Astrocyte (in vitro differentiated cells and primary cell): ENCODE measurements at regions not wholly inside any gene's neighbourhood (a gene's known extent, or its start where the extent isn't known, plus 50 kb on each side); places are given as distances from the start of the nearest gene placed in this dataset.

ENCODE experiments used
- DNase-seq: peaks from one replicate; pipeline ENCODE4 v3.0.0-alpha.2; 2010; ENCODE audit warnings: low read depth
- FAIRE-seq: peaks from 2 replicates; lab custom pipeline; 2011; peaks lifted over from hg19 to GRCh38; lab: Jason Lieb, UNC
- H2AFZ ChIP-seq: 2 replicates; pipeline ENCODE4 v1.6.0; 2012; ENCODE audit warnings: low read depth, low read length, inconsistent platforms
- H3K27ac ChIP-seq: 2 replicates; pipeline ENCODE4 v1.5.1; 2011; ENCODE audit warnings: low read depth, low read length, inconsistent platforms
- H3K27me3 ChIP-seq: 2 replicates; pipeline ENCODE4 v1.6.0; 2011; ENCODE audit warnings: low read length, inconsistent platforms; ENCODE audit not compliant: insufficient read depth
- H3K36me3 ChIP-seq: 2 replicates; pipeline ENCODE4 v1.5.1; 2011; ENCODE audit warnings: low read length, inconsistent platforms; ENCODE audit not compliant: insufficient read depth
- H3K4me1 ChIP-seq: 2 replicates; pipeline ENCODE4 v1.5.1; 2011; ENCODE audit warnings: low read length, inconsistent platforms; ENCODE audit not compliant: insufficient read depth
- H3K4me2 ChIP-seq: 2 replicates; pipeline ENCODE4 v1.6.0; 2012; ENCODE audit warnings: low read length, inconsistent platforms
- H3K4me3 ChIP-seq: 2 replicates; pipeline ENCODE4 v1.5.1; 2011; ENCODE audit warnings: low read depth, mild to moderate bottlenecking, low read length, inconsistent platforms; ENCODE audit not compliant: insufficient read depth
- H3K79me2 ChIP-seq: 2 replicates; pipeline ENCODE4 v1.6.0; 2012; ENCODE audit warnings: mild to moderate bottlenecking, low read length, inconsistent platforms; ENCODE audit not compliant: insufficient read depth
- H3K9ac ChIP-seq: 2 replicates; pipeline ENCODE4 v1.6.0; 2012; ENCODE audit warnings: mild to moderate bottlenecking, low read length, inconsistent platforms
- H3K9me3 ChIP-seq: 2 replicates; pipeline ENCODE4 v1.5.1; 2012; ENCODE audit warnings: low read depth, mild to moderate bottlenecking, low read length, inconsistent platforms; ENCODE audit not compliant: insufficient read depth
- H4K20me1 ChIP-seq: 2 replicates; pipeline ENCODE4 v1.6.0; 2012; ENCODE audit warnings: low read length, inconsistent platforms; ENCODE audit not compliant: insufficient read depth
- H3K27ac Mint-ChIP-seq: one replicate; pipeline ENCODE4 v1.8.0; 2021; ENCODE audit warnings: mild to moderate bottlenecking, mixed read lengths; ENCODE audit not compliant: unreplicated experiment
- H3K27me3 Mint-ChIP-seq: one replicate; pipeline ENCODE4 v1.8.0; 2021; ENCODE audit warnings: low read depth, mixed read lengths; ENCODE audit not compliant: unreplicated experiment
- H3K36me3 Mint-ChIP-seq: one replicate; pipeline ENCODE4 v1.8.0; 2021; ENCODE audit warnings: low read depth, mixed read lengths; ENCODE audit not compliant: unreplicated experiment
- H3K4me1 Mint-ChIP-seq: one replicate; pipeline ENCODE4 v1.8.0; 2021; ENCODE audit warnings: low read depth, mixed read lengths; ENCODE audit not compliant: unreplicated experiment
- H3K4me3 Mint-ChIP-seq: one replicate; pipeline ENCODE4 v1.8.0; 2021; ENCODE audit warnings: mild to moderate bottlenecking, moderate library complexity, mixed read lengths; ENCODE audit not compliant: unreplicated experiment
- H3K9me3 Mint-ChIP-seq: one replicate; pipeline ENCODE4 v1.8.0; 2021; ENCODE audit warnings: mild to moderate bottlenecking, mixed read lengths; ENCODE audit not compliant: unreplicated experiment
- EZH2 ChIP-seq: IDR thresholded peaks from 2 replicates; pipeline ENCODE4 v1.6.1; 2012; ENCODE audit warnings: mild to moderate bottlenecking, low read length, inconsistent platforms; ENCODE audit not compliant: insufficient read depth
- TF ChIP-seq, protein P1 (sequence below): IDR thresholded peaks from 2 replicates; pipeline ENCODE4 v1.5.1; 2011; ENCODE audit warnings: low read depth, mild to moderate bottlenecking, inconsistent platforms, low read length, moderate library complexity; ENCODE audit not compliant: insufficient read depth

DNA sequence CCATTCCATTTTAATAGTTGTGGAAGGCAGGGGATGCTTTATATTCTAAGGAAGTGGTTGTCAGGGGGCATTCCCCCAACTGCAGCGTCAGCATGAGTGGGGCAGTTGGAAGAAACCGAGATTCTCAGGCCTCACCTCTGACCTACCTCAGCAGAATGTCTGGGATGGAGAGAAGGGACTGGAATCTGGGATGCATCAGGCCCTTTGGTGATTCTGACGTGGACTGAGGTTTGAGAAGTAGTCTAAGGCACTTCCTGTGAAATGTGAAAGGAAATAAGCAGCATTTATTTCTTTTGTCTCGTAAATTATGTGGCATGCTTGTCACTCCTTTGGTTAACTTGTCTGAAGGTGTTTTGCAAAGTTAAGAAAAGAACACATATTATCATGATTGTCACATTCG, 540.7 kb upstream of the NETO1 start:
- FAIRE-seq: peak; percentile 26
- Mint-ChIP-seq H3K4me1 (peaks cover 20% of the 10 kb centered on the region), H3K27ac (peak overlapping the region; percentile 82), H3K4me3 (no peak overlapping the region), H3K9me3 (no peaks in the 10 kb centered on the region), H3K27me3 (no peaks in the 10 kb centered on the region), H3K36me3 (no peaks in the 10 kb centered on the region)
- H3K4me1 ChIP-seq: peaks cover 4% of the 10 kb centered on the region
- peak overlapping the region; percentile 8 for H3K9ac ChIP-seq
- peak overlapping the region; percentile 43 for H3K27ac ChIP-seq
- H4K20me1 ChIP-seq: no peaks in the 10 kb centered on the region
- no peaks in the 10 kb centered on the region for H3K36me3 ChIP-seq
- no peak overlapping the region for H3K4me3 ChIP-seq
- H2AFZ ChIP-seq: peak overlapping the region; percentile 45
- DNase-seq: peak; percentile 59
- no peaks in the 10 kb centered on the region for H3K9me3 ChIP-seq
- H3K27me3 ChIP-seq: no peaks in the 10 kb centered on the region
- H3K4me2 ChIP-seq: peak overlapping the region; percentile 25
- TF ChIP-seq, protein P1, sequence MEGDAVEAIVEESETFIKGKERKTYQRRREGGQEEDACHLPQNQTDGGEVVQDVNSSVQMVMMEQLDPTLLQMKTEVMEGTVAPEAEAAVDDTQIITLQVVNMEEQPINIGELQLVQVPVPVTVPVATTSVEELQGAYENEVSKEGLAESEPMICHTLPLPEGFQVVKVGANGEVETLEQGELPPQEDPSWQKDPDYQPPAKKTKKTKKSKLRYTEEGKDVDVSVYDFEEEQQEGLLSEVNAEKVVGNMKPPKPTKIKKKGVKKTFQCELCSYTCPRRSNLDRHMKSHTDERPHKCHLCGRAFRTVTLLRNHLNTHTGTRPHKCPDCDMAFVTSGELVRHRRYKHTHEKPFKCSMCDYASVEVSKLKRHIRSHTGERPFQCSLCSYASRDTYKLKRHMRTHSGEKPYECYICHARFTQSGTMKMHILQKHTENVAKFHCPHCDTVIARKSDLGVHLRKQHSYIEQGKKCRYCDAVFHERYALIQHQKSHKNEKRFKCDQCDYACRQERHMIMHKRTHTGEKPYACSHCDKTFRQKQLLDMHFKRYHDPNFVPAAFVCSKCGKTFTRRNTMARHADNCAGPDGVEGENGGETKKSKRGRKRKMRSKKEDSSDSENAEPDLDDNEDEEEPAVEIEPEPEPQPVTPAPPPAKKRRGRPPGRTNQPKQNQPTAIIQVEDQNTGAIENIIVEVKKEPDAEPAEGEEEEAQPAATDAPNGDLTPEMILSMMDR: no peak
- no peak for TF ChIP-seq EZH2
- no peaks in the 10 kb centered on the region for H3K79me2 ChIP-seq

GRCh38 chr18:73407506-73407905, 539.7 kb upstream of the NETO1 start:
- peak overlapping the region; percentile 82 for H3K27ac Mint-ChIP-seq
- peaks cover 20% of the 10 kb centered on the region for H3K4me1 Mint-ChIP-seq
- H2AFZ ChIP-seq: peak overlapping the region; percentile 32
- FAIRE-seq (no peak), DNase-seq (no peak)
- no peaks in the 10 kb centered on the region for H3K27me3 ChIP-seq
- no peaks in the 10 kb centered on the region for H4K20me1 ChIP-seq
- no peaks in the 10 kb centered on the region for H3K9me3 Mint-ChIP-seq
- H3K4me1 ChIP-seq: peaks cover 4% of the 10 kb centered on the region
- peak overlapping the region; percentile 43 for H3K27ac ChIP-seq
- no peak overlapping the region for H3K4me2 ChIP-seq
- no peak overlapping the region for H3K4me3 Mint-ChIP-seq
- H3K4me3 ChIP-seq: no peak overlapping the region
- H3K9ac ChIP-seq: no peak overlapping the region
- no peaks in the 10 kb centered on the region for H3K36me3 Mint-ChIP-seq
- no peaks in the 10 kb centered on the region for H3K27me3 Mint-ChIP-seq
- TF ChIP-seq, protein P1: no peak
- TF ChIP-seq EZH2: no peak
- H3K9me3 ChIP-seq: no peaks in the 10 kb centered on the region
- H3K36me3 ChIP-seq: no peaks in the 10 kb centered on the region
- no peaks in the 10 kb centered on the region for H3K79me2 ChIP-seq

DNA sequence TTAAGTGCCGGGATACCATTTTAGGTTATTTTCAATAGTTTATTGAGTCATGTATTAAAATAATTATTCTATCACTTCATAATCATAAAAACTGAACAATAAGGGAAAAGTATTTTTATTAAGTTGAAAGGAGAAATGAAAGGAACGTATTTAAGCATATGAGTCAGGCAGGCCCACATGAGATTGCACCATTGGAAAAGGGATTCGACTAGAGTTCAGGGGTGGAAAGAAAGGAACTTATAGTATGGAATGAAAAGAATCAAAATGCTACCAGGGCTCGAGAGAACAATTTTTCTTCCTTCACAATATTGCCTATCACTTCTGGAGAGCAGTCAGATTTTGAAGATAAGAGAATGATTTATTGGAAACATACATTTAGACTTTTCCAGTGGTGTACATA, 516.5 kb upstream of the NETO1 start:
- Histone ChIP-seq H3K79me2 (no peaks in the 10 kb centered on the region), H3K27me3 (no peaks in the 10 kb centered on the region), H3K27ac (no peak overlapping the region), H2AFZ (no peak overlapping the region), H3K4me2 (no peak overlapping the region), H3K9me3 (no peaks in the 10 kb centered on the region), H3K4me1 (no peaks in the 10 kb centered on the region), H4K20me1 (no peaks in the 10 kb centered on the region), H3K4me3 (no peak overlapping the region), H3K9ac (no peak overlapping the region), H3K36me3 (no peaks in the 10 kb centered on the region)
- DNase-seq (no peak), FAIRE-seq (no peak)
- no peaks in the 10 kb centered on the region for H3K27me3 Mint-ChIP-seq
- H3K9me3 Mint-ChIP-seq: no peaks in the 10 kb centered on the region
- H3K4me1 Mint-ChIP-seq: peaks cover 4% of the 10 kb centered on the region
- TF ChIP-seq, protein P1: no peak
- no peak for TF ChIP-seq EZH2
- no peak overlapping the region for H3K4me3 Mint-ChIP-seq
- no peaks in the 10 kb centered on the region for H3K36me3 Mint-ChIP-seq
- no peak overlapping the region for H3K27ac Mint-ChIP-seq
